NB4 (cell line): ENCODE measurements at regions not wholly inside any gene's neighbourhood (a gene's known extent, or its start where the extent isn't known, plus 50 kb on each side); places are given as distances from the start of the nearest gene placed in this dataset.
A peak's percentile ranks its signal among the peaks of the same experiment; 100 is the strongest.

Source experiments
- DNase-seq: peaks from one replicate; pipeline ENCODE4 v3.0.0; 2010; ENCODE audit warnings: low read depth
- H3K4me3 ChIP-seq: one replicate; pipeline ENCODE4 v1.5.1; 2011; ENCODE audit warnings: mild to moderate bottlenecking, low read depth, low read length, moderate library complexity
- MYC ChIP-seq: IDR thresholded peaks from 2 replicates; pipeline ENCODE4 v1.6.1; 2011; ENCODE audit warnings: low read depth, low read length
- POLR2A ChIP-seq: IDR thresholded peaks from 2 replicates; pipeline ENCODE4 v1.6.1; 2011; ENCODE audit warnings: mild to moderate bottlenecking; ENCODE audit not compliant: insufficient read length; ENCODE audit errors: extremely low read depth
- TF ChIP-seq, protein P1 (sequence below): IDR thresholded peaks from 2 replicates; pipeline ENCODE4 v1.6.1; 2011; ENCODE audit warnings: low read depth, low read length
- TF ChIP-seq, protein P2 (sequence below): IDR thresholded peaks from one replicate; pipeline ENCODE4 v1.5.1; 2012; ENCODE audit warnings: low read depth, low read length

DNA sequence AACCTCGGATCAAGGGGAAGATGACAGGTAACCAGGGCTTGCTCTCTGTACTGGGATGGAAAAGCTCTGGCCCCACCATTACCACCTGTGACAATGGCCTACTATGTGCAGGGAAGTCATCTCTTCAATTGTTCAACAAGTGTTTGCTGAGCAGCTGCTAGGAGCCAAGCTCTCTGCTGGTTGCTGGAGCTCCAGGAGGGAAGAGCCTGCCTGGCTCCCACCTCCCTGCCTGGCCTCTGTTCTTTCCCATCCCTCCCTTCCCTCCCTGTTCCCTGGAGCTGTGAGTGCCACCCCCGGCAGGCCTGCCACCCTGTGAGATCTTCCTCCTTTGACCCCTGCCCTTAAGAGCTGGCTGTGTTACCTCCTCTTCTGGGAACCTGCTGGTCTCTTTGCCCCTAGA lies 59.7 kb upstream of the IER5L start:
- no peak overlapping the region for H3K4me3 ChIP-seq
- TF ChIP-seq, protein P1, sequence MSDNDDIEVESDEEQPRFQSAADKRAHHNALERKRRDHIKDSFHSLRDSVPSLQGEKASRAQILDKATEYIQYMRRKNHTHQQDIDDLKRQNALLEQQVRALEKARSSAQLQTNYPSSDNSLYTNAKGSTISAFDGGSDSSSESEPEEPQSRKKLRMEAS: no peak
- TF ChIP-seq, protein P2, sequence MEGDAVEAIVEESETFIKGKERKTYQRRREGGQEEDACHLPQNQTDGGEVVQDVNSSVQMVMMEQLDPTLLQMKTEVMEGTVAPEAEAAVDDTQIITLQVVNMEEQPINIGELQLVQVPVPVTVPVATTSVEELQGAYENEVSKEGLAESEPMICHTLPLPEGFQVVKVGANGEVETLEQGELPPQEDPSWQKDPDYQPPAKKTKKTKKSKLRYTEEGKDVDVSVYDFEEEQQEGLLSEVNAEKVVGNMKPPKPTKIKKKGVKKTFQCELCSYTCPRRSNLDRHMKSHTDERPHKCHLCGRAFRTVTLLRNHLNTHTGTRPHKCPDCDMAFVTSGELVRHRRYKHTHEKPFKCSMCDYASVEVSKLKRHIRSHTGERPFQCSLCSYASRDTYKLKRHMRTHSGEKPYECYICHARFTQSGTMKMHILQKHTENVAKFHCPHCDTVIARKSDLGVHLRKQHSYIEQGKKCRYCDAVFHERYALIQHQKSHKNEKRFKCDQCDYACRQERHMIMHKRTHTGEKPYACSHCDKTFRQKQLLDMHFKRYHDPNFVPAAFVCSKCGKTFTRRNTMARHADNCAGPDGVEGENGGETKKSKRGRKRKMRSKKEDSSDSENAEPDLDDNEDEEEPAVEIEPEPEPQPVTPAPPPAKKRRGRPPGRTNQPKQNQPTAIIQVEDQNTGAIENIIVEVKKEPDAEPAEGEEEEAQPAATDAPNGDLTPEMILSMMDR: no peak
- TF ChIP-seq POLR2A (no peak), MYC (no peak)
- DNase-seq: no peak

DNA sequence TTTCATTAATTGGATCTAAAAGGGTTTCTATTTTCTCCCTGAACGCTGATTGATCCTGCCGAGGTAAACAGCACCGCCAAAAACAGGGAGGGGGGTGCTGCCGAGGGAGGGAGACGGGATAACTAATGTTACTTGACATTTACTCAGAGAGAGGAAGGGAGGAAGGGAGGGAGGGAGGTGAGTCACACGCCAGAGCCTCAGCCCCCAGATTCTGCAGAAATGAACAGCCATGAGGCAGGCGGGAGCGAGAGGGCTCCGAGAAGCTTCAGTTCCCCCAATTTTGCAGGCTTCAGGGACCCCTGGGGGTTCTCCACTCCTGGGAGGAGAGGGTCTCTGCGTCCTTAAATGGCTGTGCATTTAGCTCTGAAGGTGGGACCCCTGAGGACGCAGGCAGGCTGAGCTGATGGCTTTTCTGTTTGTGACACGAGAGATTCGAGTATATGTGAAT lies 59.1 kb upstream of the IER5L start:
- peak; percentile 89 for DNase-seq
- peak overlapping the region; percentile 23 for H3K4me3 ChIP-seq
- TF ChIP-seq, protein P2: no peak
- no peak for TF ChIP-seq POLR2A
- peak; percentile 66 for TF ChIP-seq MYC
- TF ChIP-seq, protein P1: peak; percentile 41; the same call in 1 of the 2 replicates

DNA sequence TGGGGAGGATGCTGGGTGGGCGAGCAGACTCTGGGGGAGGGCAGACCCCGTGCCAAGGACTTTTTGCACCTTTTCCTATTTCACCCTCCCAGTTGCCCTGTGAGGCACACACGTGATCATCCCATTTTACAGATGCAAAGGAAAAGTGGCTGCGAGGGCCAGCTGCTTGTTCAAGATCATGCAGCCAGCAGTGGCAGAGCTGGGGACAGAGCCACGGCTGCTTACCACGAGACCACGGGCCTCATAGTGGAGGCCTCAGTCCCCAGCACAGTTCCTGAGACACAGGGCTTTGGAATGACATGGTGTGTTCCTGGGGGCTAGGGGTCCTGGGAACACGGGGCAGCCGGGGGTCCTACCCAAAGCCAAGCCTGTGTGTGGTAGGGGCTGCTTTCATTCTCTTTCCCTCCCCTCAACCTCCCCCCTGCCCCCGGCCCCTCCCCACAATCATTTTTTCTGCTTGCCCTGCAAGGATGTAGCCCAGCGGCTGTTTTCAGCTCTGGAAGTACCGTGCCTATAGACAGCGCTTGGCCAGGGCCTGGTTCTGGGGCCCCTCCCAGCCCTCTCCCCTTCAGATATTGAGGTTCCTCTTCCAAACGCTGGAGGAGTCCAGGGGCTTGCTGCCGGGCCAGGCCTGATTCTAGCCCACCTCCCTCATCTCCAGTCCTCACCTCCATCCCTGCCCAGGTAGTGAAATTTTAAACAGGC lies 58.5 kb upstream of the IER5L start:
- TF ChIP-seq, protein P1: no peak
- TF ChIP-seq POLR2A (no peak), MYC (no peak)
- TF ChIP-seq, protein P2: no peak
- DNase-seq: peak; percentile 45
- no peak overlapping the region for H3K4me3 ChIP-seq

DNA sequence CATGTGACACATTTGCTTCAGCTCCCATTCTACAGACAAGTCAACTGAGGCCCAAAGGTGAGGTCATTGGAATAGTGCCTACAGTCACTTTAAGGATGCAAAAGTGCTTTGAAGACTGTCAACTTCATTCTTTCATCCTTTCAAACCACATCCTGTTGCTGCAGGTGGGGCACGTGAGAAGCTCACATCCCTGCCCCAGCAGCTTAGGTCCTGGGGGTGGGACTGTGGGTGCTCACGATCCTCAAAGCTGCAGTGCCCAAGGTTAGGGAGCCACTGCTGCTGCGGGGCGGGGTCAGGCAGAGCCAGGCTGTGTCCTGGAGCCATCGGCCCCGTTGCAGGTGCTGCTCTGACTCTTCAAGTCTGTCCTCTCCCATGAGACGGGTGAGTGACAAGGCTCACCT lies 57.9 kb upstream of the IER5L start:
- H3K4me3 ChIP-seq: no peak overlapping the region
- TF ChIP-seq, protein P2: no peak
- no peak for TF ChIP-seq MYC
- no peak for TF ChIP-seq POLR2A
- TF ChIP-seq, protein P1: no peak
- no peak for DNase-seq

DNA sequence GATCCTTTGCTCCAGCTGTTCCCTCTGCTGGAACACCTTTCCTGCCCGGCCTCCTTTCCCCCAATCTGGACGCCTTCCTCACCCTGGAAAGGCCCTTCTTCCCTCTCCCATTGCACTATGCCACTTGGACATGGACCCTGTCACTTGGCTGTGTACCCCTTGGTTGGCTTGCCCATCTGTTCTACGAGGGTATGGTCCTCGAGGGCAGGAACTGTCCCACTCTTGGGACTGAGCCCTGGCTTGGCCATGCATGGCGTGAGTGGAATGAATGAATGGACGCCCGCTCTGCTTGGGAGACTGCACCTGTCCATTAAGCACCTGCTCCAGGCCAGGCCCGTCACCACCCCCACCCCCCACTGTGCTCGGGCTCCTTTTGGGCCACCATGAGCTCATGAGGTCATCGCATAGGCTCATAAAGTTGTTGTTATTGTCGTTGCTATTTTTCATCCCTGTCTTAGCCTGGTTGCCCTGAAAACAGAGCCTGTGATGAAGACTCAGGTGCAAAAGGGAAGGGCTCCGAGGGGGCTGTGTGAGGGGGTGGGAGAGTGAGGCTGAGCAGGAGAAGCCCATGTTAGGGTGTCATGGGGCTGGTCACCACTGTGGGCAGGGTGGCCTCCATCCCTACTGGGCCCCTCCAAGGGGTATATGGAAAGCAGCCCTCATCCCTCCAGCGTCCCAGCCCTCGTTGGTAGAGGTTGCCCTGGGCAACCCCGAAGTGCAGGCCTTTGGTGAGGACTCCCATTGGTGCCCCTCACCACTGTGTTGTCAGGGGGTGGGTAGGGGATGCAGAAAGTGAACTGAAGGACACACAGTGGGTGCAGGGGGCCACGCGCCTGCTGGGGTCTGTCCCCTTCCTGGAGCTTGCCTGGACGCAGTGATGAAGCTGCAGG lies 57.2 kb upstream of the IER5L start:
- no peak for TF ChIP-seq POLR2A
- TF ChIP-seq, protein P2: no peak
- TF ChIP-seq, protein P1: no peak
- TF ChIP-seq MYC: no peak
- H3K4me3 ChIP-seq: no peak overlapping the region
- DNase-seq: no peak
